ENCODE measurements at regions not wholly inside any gene's neighbourhood (a gene's known extent, or its start where the extent isn't known, plus 50 kb on each side); places are given as distances from the start of the nearest gene placed in this dataset.
"Not testable (repeated sequence)": the region's sequence is repeated elsewhere in the genome, so short reads cannot be mapped to it uniquely, and the experiment has no call there.

DNA sequence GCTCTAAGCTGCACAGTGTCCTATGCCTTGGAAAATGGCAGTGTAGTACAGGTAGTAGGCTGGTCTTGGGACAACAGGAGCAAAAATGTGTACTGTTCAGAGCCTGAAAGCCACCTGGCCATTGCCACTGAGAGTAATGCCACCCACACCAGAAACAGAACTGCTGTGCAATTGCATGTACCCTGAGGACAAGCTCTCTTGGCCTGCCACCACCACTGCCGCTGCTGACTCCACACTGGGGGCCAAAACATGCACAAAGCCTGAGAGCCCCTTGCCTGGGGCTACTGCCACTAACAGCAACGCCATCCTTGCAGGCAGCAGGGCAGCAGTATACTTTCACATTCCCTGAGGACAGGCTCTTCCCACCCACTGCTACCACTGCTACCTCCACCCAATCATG, 251.9 kb upstream of the CDH12 start:
- Histone ChIP-seq H3K4me1 (no peaks in the 10 kb centered on the region), H3K4me3 (no peak overlapping the region), H3K36me3 (no peaks in the 10 kb centered on the region), H3K9me3 (no peaks in the 10 kb centered on the region), H3K27me3 (no peaks in the 10 kb centered on the region), H3K27ac (no peak overlapping the region)
- no peak for DNase-seq (ENCODE audit: low spot score)
- TF ChIP-seq, protein P1, sequence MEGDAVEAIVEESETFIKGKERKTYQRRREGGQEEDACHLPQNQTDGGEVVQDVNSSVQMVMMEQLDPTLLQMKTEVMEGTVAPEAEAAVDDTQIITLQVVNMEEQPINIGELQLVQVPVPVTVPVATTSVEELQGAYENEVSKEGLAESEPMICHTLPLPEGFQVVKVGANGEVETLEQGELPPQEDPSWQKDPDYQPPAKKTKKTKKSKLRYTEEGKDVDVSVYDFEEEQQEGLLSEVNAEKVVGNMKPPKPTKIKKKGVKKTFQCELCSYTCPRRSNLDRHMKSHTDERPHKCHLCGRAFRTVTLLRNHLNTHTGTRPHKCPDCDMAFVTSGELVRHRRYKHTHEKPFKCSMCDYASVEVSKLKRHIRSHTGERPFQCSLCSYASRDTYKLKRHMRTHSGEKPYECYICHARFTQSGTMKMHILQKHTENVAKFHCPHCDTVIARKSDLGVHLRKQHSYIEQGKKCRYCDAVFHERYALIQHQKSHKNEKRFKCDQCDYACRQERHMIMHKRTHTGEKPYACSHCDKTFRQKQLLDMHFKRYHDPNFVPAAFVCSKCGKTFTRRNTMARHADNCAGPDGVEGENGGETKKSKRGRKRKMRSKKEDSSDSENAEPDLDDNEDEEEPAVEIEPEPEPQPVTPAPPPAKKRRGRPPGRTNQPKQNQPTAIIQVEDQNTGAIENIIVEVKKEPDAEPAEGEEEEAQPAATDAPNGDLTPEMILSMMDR (IDR thresholded peaks at IDR 0.05), result no peak

- Histone ChIP-seq H3K4me3 (no peak overlapping the region), H3K27me3 (no peaks in the 10 kb centered on the region), H3K9me3 (no peaks in the 10 kb centered on the region), H3K4me1 (no peaks in the 10 kb centered on the region), H3K27ac (no peak overlapping the region), H3K36me3 (no peaks in the 10 kb centered on the region)
- TF ChIP-seq, protein P1 (IDR thresholded peaks at IDR 0.05), result no peak
- DNase-seq (ENCODE audit: low spot score), result no peak
Observed at GRCh38 chr5:23103566-23103965, 250.4 kb upstream of the CDH12 start.

- not testable (repeated sequence) for H3K9me3 ChIP-seq; DNase-seq (ENCODE audit: low spot score); H3K4me3 ChIP-seq; H3K27ac ChIP-seq; H3K27me3 ChIP-seq; H3K4me1 ChIP-seq; H3K36me3 ChIP-seq
Observed at GRCh38 chr5:23095418-23095817, 242.3 kb upstream of the CDH12 start.

- Histone ChIP-seq H3K4me3 (no peak overlapping the region), H3K9me3 (no peaks in the 10 kb centered on the region), H3K27me3 (no peaks in the 10 kb centered on the region), H3K27ac (no peak overlapping the region), H3K4me1 (no peaks in the 10 kb centered on the region), H3K36me3 (no peaks in the 10 kb centered on the region)
- TF ChIP-seq, protein P1 (IDR thresholded peaks at IDR 0.05), result no peak
- DNase-seq (ENCODE audit: low spot score), result no peak
Observed at GRCh38 chr5:23089286-23089685, 236.1 kb upstream of the CDH12 start.

DNA sequence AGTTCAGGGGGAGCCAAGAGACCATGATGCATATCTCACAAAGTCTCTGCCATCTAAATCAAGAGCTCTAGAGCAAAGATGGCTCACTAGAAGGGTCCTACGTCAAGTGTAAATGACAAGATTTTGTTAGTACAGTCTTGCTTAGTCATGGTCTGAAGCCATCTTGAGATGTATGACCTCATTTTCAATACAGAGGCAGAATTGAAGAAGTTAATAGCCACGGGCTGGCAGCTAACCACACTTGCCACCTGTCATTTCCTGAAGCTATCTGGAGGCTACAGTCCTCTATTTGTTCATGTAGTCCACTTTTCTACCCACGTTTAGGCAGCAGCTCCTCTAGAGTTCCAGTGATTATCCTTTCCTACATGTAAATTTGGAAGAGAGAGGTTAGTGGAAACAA, 231.7 kb upstream of the CDH12 start:
- Histone ChIP-seq H3K27me3 (no peaks in the 10 kb centered on the region), H3K4me1 (no peaks in the 10 kb centered on the region), H3K9me3 (no peaks in the 10 kb centered on the region), H3K27ac (no peak overlapping the region), H3K36me3 (no peaks in the 10 kb centered on the region), H3K4me3 (no peak overlapping the region)
- DNase-seq (ENCODE audit: low spot score), result no peak
- TF ChIP-seq, protein P1 (IDR thresholded peaks at IDR 0.05), result no peak

DNA sequence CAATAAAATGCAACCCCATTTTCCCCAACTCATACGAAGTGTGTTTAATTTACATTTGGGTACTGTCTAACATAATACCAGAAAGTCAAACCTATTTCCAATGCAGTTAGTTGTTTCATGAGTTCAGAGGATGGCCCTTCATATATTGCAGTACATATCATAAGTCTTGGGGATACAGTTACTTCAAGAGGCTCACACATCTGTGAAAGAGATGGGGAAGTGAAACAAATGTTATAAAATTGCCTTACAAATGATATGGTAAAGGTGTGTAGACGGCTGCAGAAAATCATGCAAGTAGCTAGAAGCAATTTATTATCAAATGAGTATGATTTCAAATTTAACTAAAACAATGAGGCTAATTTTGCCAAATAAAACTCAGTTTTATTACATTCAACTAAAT, 219.0 kb upstream of the CDH12 start:
- Histone ChIP-seq H3K36me3 (no peaks in the 10 kb centered on the region), H3K27me3 (no peaks in the 10 kb centered on the region), H3K4me1 (no peaks in the 10 kb centered on the region), H3K4me3 (no peak overlapping the region), H3K9me3 (no peaks in the 10 kb centered on the region), H3K27ac (no peak overlapping the region)
- DNase-seq (ENCODE audit: low spot score), result no peak
- TF ChIP-seq, protein P1 (IDR thresholded peaks at IDR 0.05), result no peak
